AG04449 (cell line): ENCODE measurements at regions not wholly inside any gene's neighbourhood (a gene's known extent, or its start where the extent isn't known, plus 50 kb on each side); places are given as distances from the start of the nearest gene placed in this dataset.

Experiments
- CTCF ChIA-PET: fragments of 350-600 bp; formaldehyde crosslinking; extraction: SDS; loops from one replicate; lab custom pipeline; 2021; ENCODE audit warnings: antibody characterized with exemption; lab: Yijun Ruan, JAX
- POLR2A ChIA-PET: fragments of 400-600, 350-600 bp; formaldehyde crosslinking; extraction: SDS; loops from one replicate; lab custom pipeline; 2020; ENCODE audit warnings: antibody characterized with exemption, inconsistent platforms; lab: Yijun Ruan, JAX
- DNase-seq: peaks from one replicate; pipeline ENCODE4 v3.0.0-alpha.2; 2010; ENCODE audit warnings: low read depth, low spot score
- H3K4me3 ChIP-seq: 2 replicates; pipeline ENCODE4 v1.5.1; 2011; ENCODE audit warnings: low read depth, mild to moderate bottlenecking, control low read depth, low read length
- CTCF ChIP-seq: IDR thresholded peaks from one replicate; pipeline ENCODE4 v1.5.1; 2011; ENCODE audit warnings: mild to moderate bottlenecking, moderate library complexity, low read length, control low read depth, inconsistent platforms; ENCODE audit not compliant: insufficient read depth; ENCODE audit errors: missing control alignments

GRCh38 chr1:166322470-166322869 lies 155.7 kb upstream of the FAM78B start:
- POLR2A ChIA-PET = no interaction called here
- CTCF ChIA-PET = no interaction called here
- no peak for DNase-seq
- H3K4me3 ChIP-seq = no peak overlapping the region
- TF ChIP-seq CTCF = no peak

- CTCF ChIA-PET = no interaction called here
- H3K4me3 ChIP-seq = no peak overlapping the region
- POLR2A ChIA-PET = no interaction called here
- TF ChIP-seq CTCF = no peak
- DNase-seq = no peak
Observed at GRCh38 chr1:166327886-166328285, 161.1 kb upstream of the FAM78B start.

GRCh38 chr1:166328956-166329355 lies 162.2 kb upstream of the FAM78B start:
- ChIA-PET POLR2A (no interaction called here), CTCF (no interaction called here)
- DNase-seq = no peak
- no peak for TF ChIP-seq CTCF
- no peak overlapping the region for H3K4me3 ChIP-seq

GRCh38 chr1:166330096-166330495 lies 163.3 kb upstream of the FAM78B start:
- POLR2A ChIA-PET = no interaction called here
- TF ChIP-seq CTCF = no peak
- H3K4me3 ChIP-seq = no peak overlapping the region
- CTCF ChIA-PET = no interaction called here
- no peak for DNase-seq

GRCh38 chr1:166338105-166338504 lies 171.3 kb upstream of the FAM78B start:
- H3K4me3 ChIP-seq = no peak overlapping the region
- ChIA-PET CTCF (no interaction called here), POLR2A (no interaction called here)
- no peak for TF ChIP-seq CTCF
- DNase-seq = no peak

GRCh38 chr1:166340709-166341108 lies 173.9 kb upstream of the FAM78B start:
- no peak overlapping the region for H3K4me3 ChIP-seq
- DNase-seq = no peak
- ChIA-PET CTCF (no interaction called here), POLR2A (no interaction called here)
- no peak for TF ChIP-seq CTCF

GRCh38 chr1:166343276-166343675 lies 176.5 kb upstream of the FAM78B start:
- ChIA-PET CTCF (no interaction called here), POLR2A (no interaction called here)
- TF ChIP-seq CTCF = no peak
- H3K4me3 ChIP-seq = no peak overlapping the region
- DNase-seq = no peak
